Ishikawa (cell line): ENCODE measurements at regions not wholly inside any gene's neighbourhood (a gene's known extent, or its start where the extent isn't known, plus 50 kb on each side); places are given as distances from the start of the nearest gene placed in this dataset.

Source experiments
- CEBPB ChIP-seq: IDR thresholded peaks from 2 replicates; pipeline ENCODE4 v1.6.1; 2012
- CREB1 ChIP-seq: IDR thresholded peaks from 2 replicates; pipeline ENCODE4 v1.6.1; 2012; ENCODE audit warnings: low read depth
- EGR1 ChIP-seq: IDR thresholded peaks from 2 replicates; pipeline ENCODE4 v1.6.1; 2012
- EP300 ChIP-seq: IDR thresholded peaks from 2 replicates; pipeline ENCODE4 v1.6.1; 2012; ENCODE audit warnings: borderline replicate concordance
- FOXM1 ChIP-seq: IDR thresholded peaks from 2 replicates; pipeline ENCODE4 v1.6.1; 2012; ENCODE audit warnings: low read depth, borderline replicate concordance
- MAX ChIP-seq: IDR thresholded peaks from 2 replicates; pipeline ENCODE4 v1.6.1; 2012
- NFIC ChIP-seq: IDR thresholded peaks from 2 replicates; pipeline ENCODE4 v1.6.1; 2012
- RAD21 ChIP-seq: IDR thresholded peaks from 2 replicates; pipeline ENCODE4 v1.6.1; 2012; ENCODE audit warnings: low read depth
- TAF1 ChIP-seq: IDR thresholded peaks from 2 replicates; pipeline ENCODE4 v1.6.1; 2012; ENCODE audit warnings: low read depth, mild to moderate bottlenecking
- TCF12 ChIP-seq: IDR thresholded peaks from 2 replicates; pipeline ENCODE4 v1.6.1; 2012; ENCODE audit warnings: low read depth
- TEAD4 ChIP-seq: IDR thresholded peaks from 2 replicates; pipeline ENCODE4 v1.6.1; 2012
- YY1 ChIP-seq: IDR thresholded peaks from 2 replicates; pipeline ENCODE4 v1.6.1; 2012; ENCODE audit warnings: low read depth
- ZBTB7A ChIP-seq: IDR thresholded peaks from 2 replicates; pipeline ENCODE4 v1.6.1; 2012; ENCODE audit warnings: low read depth
- TF ChIP-seq, protein P1 (sequence below): IDR thresholded peaks from 2 replicates; pipeline ENCODE4 v1.6.1; 2012; ENCODE audit warnings: low read depth, mild to moderate bottlenecking
- TF ChIP-seq, protein P2 (sequence below): IDR thresholded peaks from 2 replicates; pipeline ENCODE4 v1.6.1; 2012

DNA sequence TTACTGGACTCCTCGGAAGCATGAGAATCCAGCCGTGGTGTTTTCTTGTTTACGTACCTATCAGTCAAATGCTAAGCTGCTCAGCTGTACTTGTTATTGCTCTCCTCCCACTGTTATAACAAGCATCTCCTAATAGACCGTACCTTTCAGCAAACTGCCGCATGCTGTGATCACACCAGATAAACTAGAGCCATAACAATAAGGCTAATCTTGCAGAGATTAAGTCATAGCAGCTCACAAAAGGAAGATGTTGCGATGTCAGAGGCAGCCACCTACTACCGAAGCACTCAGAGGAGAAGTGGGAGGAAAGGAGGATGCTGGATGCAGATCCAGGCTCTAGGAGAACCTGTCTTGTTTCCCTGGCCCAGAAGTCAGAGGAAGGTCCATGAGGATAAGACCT lies 196.0 kb downstream of the GALC start:
- TF ChIP-seq TEAD4 = no peak
- no peak for TF ChIP-seq RAD21
- no peak for TF ChIP-seq CEBPB
- TF ChIP-seq, protein P1, sequence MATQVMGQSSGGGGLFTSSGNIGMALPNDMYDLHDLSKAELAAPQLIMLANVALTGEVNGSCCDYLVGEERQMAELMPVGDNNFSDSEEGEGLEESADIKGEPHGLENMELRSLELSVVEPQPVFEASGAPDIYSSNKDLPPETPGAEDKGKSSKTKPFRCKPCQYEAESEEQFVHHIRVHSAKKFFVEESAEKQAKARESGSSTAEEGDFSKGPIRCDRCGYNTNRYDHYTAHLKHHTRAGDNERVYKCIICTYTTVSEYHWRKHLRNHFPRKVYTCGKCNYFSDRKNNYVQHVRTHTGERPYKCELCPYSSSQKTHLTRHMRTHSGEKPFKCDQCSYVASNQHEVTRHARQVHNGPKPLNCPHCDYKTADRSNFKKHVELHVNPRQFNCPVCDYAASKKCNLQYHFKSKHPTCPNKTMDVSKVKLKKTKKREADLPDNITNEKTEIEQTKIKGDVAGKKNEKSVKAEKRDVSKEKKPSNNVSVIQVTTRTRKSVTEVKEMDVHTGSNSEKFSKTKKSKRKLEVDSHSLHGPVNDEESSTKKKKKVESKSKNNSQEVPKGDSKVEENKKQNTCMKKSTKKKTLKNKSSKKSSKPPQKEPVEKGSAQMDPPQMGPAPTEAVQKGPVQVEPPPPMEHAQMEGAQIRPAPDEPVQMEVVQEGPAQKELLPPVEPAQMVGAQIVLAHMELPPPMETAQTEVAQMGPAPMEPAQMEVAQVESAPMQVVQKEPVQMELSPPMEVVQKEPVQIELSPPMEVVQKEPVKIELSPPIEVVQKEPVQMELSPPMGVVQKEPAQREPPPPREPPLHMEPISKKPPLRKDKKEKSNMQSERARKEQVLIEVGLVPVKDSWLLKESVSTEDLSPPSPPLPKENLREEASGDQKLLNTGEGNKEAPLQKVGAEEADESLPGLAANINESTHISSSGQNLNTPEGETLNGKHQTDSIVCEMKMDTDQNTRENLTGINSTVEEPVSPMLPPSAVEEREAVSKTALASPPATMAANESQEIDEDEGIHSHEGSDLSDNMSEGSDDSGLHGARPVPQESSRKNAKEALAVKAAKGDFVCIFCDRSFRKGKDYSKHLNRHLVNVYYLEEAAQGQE = no peak
- TF ChIP-seq TAF1 = no peak
- TF ChIP-seq EP300 = no peak
- TF ChIP-seq TCF12 = no peak
- no peak for TF ChIP-seq FOXM1
- TF ChIP-seq NFIC = no peak
- TF ChIP-seq MAX = no peak
- TF ChIP-seq ZBTB7A = no peak
- no peak for TF ChIP-seq CREB1
- TF ChIP-seq YY1 = no peak
- TF ChIP-seq EGR1 = no peak
- TF ChIP-seq, protein P2, sequence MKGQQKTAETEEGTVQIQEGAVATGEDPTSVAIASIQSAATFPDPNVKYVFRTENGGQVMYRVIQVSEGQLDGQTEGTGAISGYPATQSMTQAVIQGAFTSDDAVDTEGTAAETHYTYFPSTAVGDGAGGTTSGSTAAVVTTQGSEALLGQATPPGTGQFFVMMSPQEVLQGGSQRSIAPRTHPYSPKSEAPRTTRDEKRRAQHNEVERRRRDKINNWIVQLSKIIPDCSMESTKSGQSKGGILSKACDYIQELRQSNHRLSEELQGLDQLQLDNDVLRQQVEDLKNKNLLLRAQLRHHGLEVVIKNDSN = no peak

DNA sequence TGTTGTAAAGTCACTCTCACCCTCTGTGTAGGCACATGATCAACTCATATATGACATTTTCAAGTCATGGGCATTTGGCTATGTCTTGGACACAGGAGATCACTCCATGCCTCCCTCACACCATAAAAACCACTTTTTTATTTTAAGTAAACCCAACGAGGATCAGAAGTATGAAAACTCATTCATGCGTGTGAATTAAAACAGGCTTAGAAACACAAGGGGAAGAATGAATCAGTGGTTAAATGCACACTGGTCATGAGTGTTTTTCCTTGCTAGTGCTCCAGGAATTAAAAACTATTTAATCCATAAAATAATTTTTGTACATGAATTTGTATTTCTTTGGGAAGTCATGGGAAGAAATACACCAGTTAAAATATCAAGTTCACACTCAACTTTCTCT lies 198.4 kb downstream of the GALC start:
- TF ChIP-seq EGR1 (no peak), TAF1 (no peak), ZBTB7A (no peak), RAD21 (no peak), EP300 (no peak), CEBPB (no peak), FOXM1 (no peak), MAX (no peak), TEAD4 (no peak), YY1 (no peak), CREB1 (no peak)
- TF ChIP-seq, protein P2 = no peak
- TF ChIP-seq, protein P1 = no peak

- TF ChIP-seq, protein P1 = no peak
- no peak for TF ChIP-seq EGR1
- TF ChIP-seq NFIC = no peak
- no peak for TF ChIP-seq FOXM1
- no peak for TF ChIP-seq CREB1
Measured at GRCh38 chr14:87785897-87786296, 207.1 kb downstream of the GALC start.

GRCh38 chr14:87784386-87784785 lies 208.6 kb downstream of the GALC start:
- TF ChIP-seq TCF12 (no peak), ZBTB7A (no peak)

DNA sequence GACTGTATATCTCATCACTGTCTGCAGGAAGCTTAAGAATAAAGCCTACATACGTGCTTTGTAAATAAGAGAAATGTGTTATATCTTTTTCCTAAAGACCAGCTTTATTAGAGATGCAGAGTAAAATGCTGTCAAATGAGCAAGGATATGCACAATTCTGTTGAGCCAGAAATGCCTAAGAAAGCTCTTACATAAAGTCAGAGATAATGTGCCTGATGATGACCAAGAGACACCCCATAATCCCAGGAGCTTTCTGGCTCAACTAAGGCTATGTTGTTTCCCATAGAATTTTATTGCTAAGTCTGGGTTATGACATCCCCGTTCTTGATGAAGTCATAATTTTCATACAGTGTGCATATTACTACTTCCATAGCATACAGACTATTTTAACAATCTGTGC lies 209.9 kb downstream of the GALC start:
- TF ChIP-seq TCF12 (no peak), NFIC (no peak), CREB1 (no peak), EGR1 (no peak), TAF1 (no peak), MAX (no peak), ZBTB7A (no peak)
- TF ChIP-seq, protein P2 = no peak
